ENCODE measurements at regions not wholly inside any gene's neighbourhood (a gene's known extent, or its start where the extent isn't known, plus 50 kb on each side); places are given as distances from the start of the nearest gene placed in this dataset.

GRCh38 chr16:85262558-85263238 is 150.4 kb upstream of the CIBAR2 start (continued):
- TF ChIP-seq MYNN (CRISPR knock-in tag; IDR thresholded peaks at IDR 0.05; ENCODE audit: low read depth) (no peak), ZFP36L2 (CRISPR knock-in tag; IDR thresholded peaks at IDR 0.05) (no peak)

- H3K79me2 ChIP-seq (ENCODE audit: insufficient read depth, low read length) = no peaks in the 10 kb centered on the region
- no peak overlapping the region for H3K4me2 ChIP-seq (ENCODE audit: low read depth, low read length)
- ChIA-PET POLR2A (no interaction called here), CTCF (ENCODE audit: low intra/inter-chr PET ratio, low total read pairs) (no interaction called here)
- H4K20me1 ChIP-seq (ENCODE audit: insufficient read depth, low read length) = peaks cover 6% of the 10 kb centered on the region; the same call in 1 of the 2 replicates
- no peaks in the 10 kb centered on the region for H3K4me1 ChIP-seq (ENCODE audit: insufficient read depth, low read length)
- intact Hi-C loops (cut with micrococcal nuclease; ENCODE audit: unreplicated experiment) (no loop called here), in situ Hi-C loops (cut with HindIII; ENCODE audit: extremely low pct_ligation_motif_present, low pct_unique_long_range_greater_than_20kb) (no loop called here)
- no peak overlapping the region for H2AFZ ChIP-seq (ENCODE audit: low read length)
- ATAC-seq = no peak
- H3K9me3 ChIP-seq (ENCODE audit: low read length) = no peaks in the 10 kb centered on the region
- peaks cover 0 to 1% of the 10 kb centered on the region in 2 experiments; a peak in 1 of 5 replicates for H3K27me3 ChIP-seq (ENCODE audit: control insufficient read depth in 1 of 2, insufficient read depth in 2 of 2, low read length in 2 of 2)
- FAIRE-seq = no peak
- no peaks in the 10 kb centered on the region for H3K36me3 ChIP-seq (replicated peaks in 1 of 2; ENCODE audit: control insufficient read depth in 1 of 2, insufficient read depth in 2 of 2, low read length in 2 of 2)
- 66% methylated on average over 6 of the region's 6 CpGs for WGBS (ENCODE audit: low lambda C conversion rate)
- no peak overlapping the region for H3K9ac ChIP-seq (ENCODE audit: insufficient read depth, low read depth, low read length)
- no TSS peak for BruUV-seq (replicated peaks)
- no peak for DNase-seq (ENCODE audit: low spot score)
- no peak overlapping the region for H3K4me3 ChIP-seq (replicated peaks in 1 of 3; ENCODE audit: insufficient read depth in 1 of 3, low read depth in 2 of 3, low read length in 3 of 3)
- no peak overlapping the region for H3K27ac ChIP-seq (ENCODE audit: extremely low read length, insufficient read depth, low read length)
- TF ChIP-seq TFDP2 (CRISPR knock-in tag; IDR thresholded peaks at IDR 0.05) (no peak), POGZ (CRISPR knock-in tag; IDR thresholded peaks at IDR 0.05) (no peak), PRDM15 (CRISPR knock-in tag; IDR thresholded peaks at IDR 0.05) (no peak), ZNF337 (CRISPR knock-in tag; IDR thresholded peaks at IDR 0.05; ENCODE audit: borderline replicate concordance, low read depth) (no peak), ZNF607 (CRISPR knock-in tag; IDR thresholded peaks at IDR 0.05; ENCODE audit: borderline replicate concordance) (no peak), DR1 (CRISPR knock-in tag; IDR thresholded peaks at IDR 0.05) (no peak), ATF2 (CRISPR knock-in tag; IDR thresholded peaks at IDR 0.05) (no peak), HMGA1 (CRISPR knock-in tag; conservative IDR thresholded peaks at IDR 0.05) (no peak), ZNF629 (CRISPR knock-in tag; conservative IDR thresholded peaks at IDR 0.05) (no peak), ZBED4 (CRISPR knock-in tag; IDR thresholded peaks at IDR 0.05; ENCODE audit: borderline replicate concordance) (no peak), SRF (IDR thresholded peaks at IDR 0.05; ENCODE audit: low read depth, low read length) (no peak), NBN (conservative IDR thresholded peaks at IDR 0.05) (no peak)
Observed at GRCh38 chr16:85263239-85263585, 150.9 kb upstream of the CIBAR2 start.
